DMS79 (cell line): ENCODE measurements at regions not wholly inside any gene's neighbourhood (a gene's known extent, or its start where the extent isn't known, plus 50 kb on each side); places are given as distances from the start of the nearest gene placed in this dataset.

Source experiments
- DNase-seq: peaks from one replicate; lab custom pipeline; 2025; lab: John Stamatoyannopoulos, UW

GRCh38 chr6:5946701-5947100 is 60.0 kb downstream of the NRN1 start:
- no peak for DNase-seq

GRCh38 chr6:5946181-5946580 is 60.5 kb downstream of the NRN1 start:
- DNase-seq = no peak

GRCh38 chr6:5943591-5943990 is 63.1 kb downstream of the NRN1 start:
- no peak for DNase-seq

- DNase-seq = no peak
Measured at GRCh38 chr6:5942591-5942990, 64.1 kb downstream of the NRN1 start.

- DNase-seq = no peak
Measured at GRCh38 chr6:5941188-5941587, 65.5 kb downstream of the NRN1 start.

GRCh38 chr6:5938934-5939333 is 67.8 kb downstream of the NRN1 start:
- no peak for DNase-seq

- DNase-seq = no peak
Measured at GRCh38 chr6:5937936-5938706, 68.6 kb downstream of the NRN1 start.

GRCh38 chr6:5937169-5937909 is 69.4 kb downstream of the NRN1 start:
- no peak for DNase-seq

- DNase-seq = no peak
Measured at GRCh38 chr6:5936631-5937030, 70.1 kb downstream of the NRN1 start.

- DNase-seq = no peak
Measured at GRCh38 chr6:5936140-5936539, 70.6 kb downstream of the NRN1 start.

GRCh38 chr6:5930968-5931367 is 75.8 kb downstream of the NRN1 start:
- DNase-seq = no peak

- no peak for DNase-seq
Measured at GRCh38 chr6:5930143-5930770, 76.5 kb downstream of the NRN1 start.

GRCh38 chr6:5923840-5924239 is 82.9 kb downstream of the NRN1 start:
- DNase-seq = no peak

GRCh38 chr6:5922230-5922629 is 84.5 kb downstream of the NRN1 start:
- DNase-seq = no peak

- no peak for DNase-seq
Measured at GRCh38 chr6:5909721-5910120, 97.0 kb downstream of the NRN1 start.

GRCh38 chr6:5906842-5907241 is 99.9 kb downstream of the NRN1 start:
- DNase-seq = no peak

- DNase-seq = no peak
Measured at GRCh38 chr6:5906340-5906670, 100.4 kb downstream of the NRN1 start.

GRCh38 chr6:5905431-5906339 is 101.0 kb downstream of the NRN1 start:
- no peak for DNase-seq

GRCh38 chr6:5904532-5904931 is 102.2 kb downstream of the NRN1 start:
- no peak for DNase-seq

GRCh38 chr6:5899216-5900045 is 107.3 kb downstream of the NRN1 start:
- no peak for DNase-seq

GRCh38 chr6:5898563-5898962 is 108.2 kb downstream of the NRN1 start:
- no peak for DNase-seq
